GM23338 (cell line): ENCODE measurements at regions not wholly inside any gene's neighbourhood (a gene's known extent, or its start where the extent isn't known, plus 50 kb on each side); places are given as distances from the start of the nearest gene placed in this dataset.

Source experiments
- CREB1 ChIP-seq: fragments of 250-450 bp; sonication (Bioruptor Pico); IDR thresholded peaks from 2 replicates; pipeline ENCODE4 v1.5.0; 2020; ENCODE audit warnings: low read depth, mild to moderate bottlenecking, moderate library complexity
- CTCF ChIP-seq, 2 experiments: fragments of 200-600 bp in 1 of 2; sonication (generic) in 1 of 2; conservative IDR thresholded peaks; 2 replicates each; pipeline versions ENCODE4 v1.5.1 to v1.6.1; 2016 to 2017; ENCODE audit warnings: antibody characterized with exemption in 2 of 2, low read depth in 2 of 2, mild to moderate bottlenecking in 2 of 2, moderate library complexity in 1 of 2
- EZH2 ChIP-seq: fragments of 200-600 bp; sonication (generic); IDR thresholded peaks from one replicate; pipeline ENCODE4 v1.8.0; 2017; ENCODE audit warnings: antibody characterized with exemption, mild to moderate bottlenecking, low read depth; ENCODE audit not compliant: unreplicated experiment
- EZH2phosphoT487 ChIP-seq: fragments of 200-600 bp; sonication (generic); IDR thresholded peaks from one replicate; pipeline ENCODE4 v1.8.1; 2018; ENCODE audit warnings: antibody characterized with exemption; ENCODE audit not compliant: unreplicated experiment
- JUNB ChIP-seq: IDR thresholded peaks from one replicate; pipeline ENCODE4 v1.6.1; 2016; ENCODE audit warnings: antibody characterized with exemption; ENCODE audit not compliant: unreplicated experiment
- POLR2AphosphoS5 ChIP-seq: IDR thresholded peaks from 2 replicates; pipeline ENCODE4 v1.6.1; 2016; ENCODE audit warnings: antibody characterized with exemption, low read depth
- REST ChIP-seq: IDR thresholded peaks from one replicate; pipeline ENCODE4 v1.6.1; 2018; ENCODE audit warnings: antibody characterized with exemption; ENCODE audit not compliant: unreplicated experiment
- ZNF114 ChIP-seq: fragments of 250-450 bp; sonication (Bioruptor Pico); IDR thresholded peaks from 2 replicates; pipeline ENCODE4 v1.5.0; 2020; ENCODE audit warnings: mild to moderate bottlenecking, moderate library complexity
- ZNF331 ChIP-seq: fragments of 250-450 bp; sonication (Bioruptor Pico); IDR thresholded peaks from 2 replicates; pipeline ENCODE4 v1.5.0; 2020; ENCODE audit warnings: low read depth, mild to moderate bottlenecking, moderate library complexity

GRCh38 chr1:10942542-10942912, 69.9 kb upstream of the TARDBP start:
- TF ChIP-seq CTCF (conservative IDR thresholded peaks at IDR 0.05; ENCODE audit: low read depth in 2 of 2) (no peak), REST (no peak), CREB1 (CRISPR knock-in tag) (no peak), JUNB (no peak), EZH2 (no peak), EZH2phosphoT487 (no peak), POLR2AphosphoS5 (no peak), ZNF114 (CRISPR knock-in tag) (no peak), ZNF331 (CRISPR knock-in tag) (no peak)
